ENCODE measurements at regions not wholly inside any gene's neighbourhood (a gene's known extent, or its start where the extent isn't known, plus 50 kb on each side); places are given as distances from the start of the nearest gene placed in this dataset.
"Not testable (repeated sequence)": the region's sequence is repeated elsewhere in the genome, so short reads cannot be mapped to it uniquely, and the experiment has no call there.

DNA sequence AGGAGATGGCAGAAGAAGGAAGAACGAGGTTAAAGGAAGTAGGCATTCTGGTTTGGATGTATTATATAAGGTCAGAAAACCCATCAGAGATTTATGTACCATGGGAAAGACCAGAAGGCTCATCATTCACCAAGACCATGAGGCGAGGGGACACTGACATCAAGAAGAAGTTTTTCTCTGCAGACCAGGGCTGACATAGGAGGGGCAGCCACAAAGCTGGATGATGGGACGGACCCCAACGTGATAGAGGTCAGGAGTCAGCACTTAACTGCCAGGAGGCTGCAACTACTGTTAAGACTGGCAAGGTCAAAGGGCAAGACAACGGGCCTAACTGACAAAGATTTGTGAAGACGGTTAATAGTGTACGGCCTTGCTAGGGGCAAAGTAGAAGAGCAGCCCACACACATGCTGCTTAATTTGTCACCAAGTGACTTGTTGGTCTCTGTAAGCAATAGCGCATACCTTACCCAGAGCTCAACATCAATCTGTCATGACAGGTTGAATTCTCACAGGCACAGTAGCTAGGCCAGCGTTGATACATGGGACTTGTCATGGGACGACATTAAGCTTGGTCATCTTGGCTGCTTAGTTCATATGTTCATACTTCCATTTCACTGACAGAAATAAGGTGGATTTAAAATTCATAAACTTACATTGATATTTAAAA, 579.7 kb upstream of the CDH10 start:
- no peak for DNase-seq (ENCODE audit: low spot score)

DNA sequence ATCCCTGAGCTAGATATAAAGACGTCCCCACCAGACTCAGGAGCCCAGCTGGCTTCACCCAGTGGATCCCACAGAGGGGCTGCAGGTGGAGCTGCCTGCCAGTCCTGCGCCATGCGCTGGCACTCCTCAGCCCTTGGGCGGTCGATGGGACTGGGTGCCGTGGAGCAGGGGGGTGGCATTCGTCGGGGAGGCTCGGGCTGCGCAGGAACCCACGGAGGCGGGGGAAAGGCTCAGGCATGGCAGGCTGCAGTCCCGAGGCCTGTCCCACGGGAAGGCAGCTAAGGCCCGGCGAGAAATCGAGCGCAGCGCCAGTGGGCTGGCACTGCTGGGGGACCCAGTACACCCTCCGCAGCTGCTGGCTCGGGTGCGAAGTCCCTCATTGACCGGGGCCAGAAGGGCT, 555.1 kb upstream of the CDH10 start:
- DNase-seq (ENCODE audit: low spot score): not testable (repeated sequence)

DNA sequence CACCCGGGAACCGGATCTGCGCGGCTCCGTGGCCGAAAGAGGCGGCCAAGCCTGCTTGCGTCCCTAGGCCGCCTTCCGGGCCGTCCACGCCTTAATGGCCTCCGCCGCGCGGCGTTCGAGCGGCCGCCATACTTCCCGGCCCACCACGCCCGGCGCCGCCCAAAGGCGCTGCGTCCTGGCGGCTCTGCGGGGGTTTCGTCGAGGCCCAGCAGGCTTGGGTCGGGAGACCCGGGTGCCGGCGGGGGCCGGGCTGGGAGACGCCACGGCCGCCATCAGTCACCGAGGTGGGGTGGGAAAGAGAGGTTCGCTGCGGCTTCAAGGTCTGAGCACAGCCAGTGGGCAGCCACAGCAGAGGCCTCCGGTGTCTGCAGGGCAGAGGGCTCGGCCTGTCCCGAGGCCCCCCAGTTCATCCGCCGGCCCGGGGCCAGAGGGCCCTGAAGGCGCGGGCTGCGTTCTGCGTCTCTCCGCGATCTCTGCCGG, 545.8 kb upstream of the CDH10 start:
- no peak for DNase-seq (ENCODE audit: low spot score)

DNA sequence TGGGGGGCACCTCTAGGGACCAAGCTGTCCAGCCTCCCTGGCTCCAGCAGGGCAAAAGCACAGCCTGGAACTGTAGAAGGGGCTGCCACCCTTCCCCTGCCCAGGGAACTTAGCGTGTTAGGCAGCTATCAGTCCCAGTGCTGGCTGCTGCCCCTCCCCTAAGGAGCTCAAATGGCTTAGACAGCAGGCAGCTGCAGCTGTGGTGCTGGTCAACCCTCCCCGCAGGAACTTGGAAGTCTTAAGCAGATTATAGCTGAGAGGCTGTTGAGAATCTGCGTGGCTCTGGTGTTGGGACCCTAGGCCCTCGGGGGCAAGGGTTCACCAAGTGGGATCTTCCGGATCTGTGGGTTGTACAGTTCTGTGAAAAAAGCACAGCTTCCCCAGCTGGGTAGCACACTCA, 536.5 kb upstream of the CDH10 start:
- no peak for DNase-seq (ENCODE audit: low spot score)

DNA sequence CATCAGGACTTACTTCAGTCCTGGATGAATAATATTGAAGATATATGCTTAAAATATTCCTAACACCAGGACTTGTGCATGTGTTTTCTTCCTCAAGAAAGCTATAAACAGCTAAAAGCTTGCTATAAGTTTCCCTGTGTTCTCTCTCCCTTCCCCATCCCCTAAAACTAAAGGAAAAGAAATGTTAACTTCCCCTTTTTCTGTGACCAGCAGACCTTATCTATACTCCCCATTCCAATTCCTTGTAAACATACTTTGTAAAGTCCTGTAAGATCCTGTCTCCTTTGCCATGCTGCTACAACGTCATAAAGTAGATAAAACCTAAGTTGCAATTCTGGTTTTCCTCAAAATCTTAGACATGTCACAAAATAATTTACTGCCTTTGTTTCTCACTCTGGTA, 517.8 kb upstream of the CDH10 start:
- DNase-seq (ENCODE audit: low spot score): not testable (repeated sequence)

DNA sequence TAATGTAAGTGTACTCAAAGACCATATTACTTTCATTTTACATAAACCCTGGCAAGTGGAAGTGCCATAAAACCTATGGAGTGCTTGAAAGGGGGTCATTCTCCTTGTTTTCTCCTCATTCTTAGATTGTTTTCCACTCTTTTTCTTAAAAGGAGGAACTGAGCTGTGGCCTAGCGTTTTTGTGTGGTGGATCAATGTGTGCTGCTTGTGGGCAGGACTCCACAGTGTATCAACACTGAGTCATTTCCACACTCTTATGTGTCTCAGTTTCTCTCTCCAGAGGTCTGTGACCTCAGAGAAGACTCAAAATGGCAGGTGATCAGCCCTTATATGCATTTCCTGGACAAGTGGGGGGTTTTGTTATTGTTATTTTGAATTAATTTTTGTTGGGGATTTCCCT, 516.1 kb upstream of the CDH10 start:
- no peak for DNase-seq (ENCODE audit: low spot score)

DNA sequence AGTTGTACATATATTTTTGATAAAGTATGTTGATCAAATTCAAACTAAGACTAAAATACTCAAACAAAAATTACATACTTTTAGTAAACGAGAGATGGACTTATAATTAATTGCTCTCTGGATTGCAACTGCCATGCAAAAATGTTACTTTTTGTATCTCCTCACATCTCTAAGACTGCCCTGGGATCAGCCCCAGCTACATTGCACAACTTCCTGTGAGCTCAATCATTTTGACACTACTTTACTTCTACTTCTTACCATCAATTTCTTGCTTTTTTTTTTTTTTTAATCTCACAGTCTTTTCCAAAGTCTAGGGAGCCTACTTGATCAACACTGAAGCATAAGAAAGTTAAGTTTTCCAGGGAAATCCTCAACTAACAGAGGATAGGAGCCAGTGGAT, 506.0 kb upstream of the CDH10 start:
- DNase-seq (ENCODE audit: low spot score): no peak

DNA sequence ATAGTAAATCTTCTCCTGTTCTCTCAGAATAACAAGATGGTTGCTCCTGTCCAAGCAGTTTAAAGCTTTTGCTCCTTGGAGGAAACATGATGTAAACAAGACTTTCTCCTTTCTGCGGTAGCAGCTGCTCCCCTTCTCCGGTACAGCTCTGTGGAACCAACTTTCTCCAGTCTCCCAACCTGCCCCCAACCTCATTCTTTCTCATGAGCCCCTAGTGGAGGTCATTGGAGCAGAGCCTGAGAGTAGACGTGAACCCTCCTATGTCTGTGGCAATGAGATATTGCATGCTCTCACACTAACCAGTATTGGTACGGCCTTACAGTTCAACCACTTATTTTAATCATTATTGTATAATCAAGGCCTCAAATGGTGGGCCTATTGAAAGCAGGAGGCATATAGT, 483.8 kb upstream of the CDH10 start:
- no peak for DNase-seq (ENCODE audit: low spot score)

DNA sequence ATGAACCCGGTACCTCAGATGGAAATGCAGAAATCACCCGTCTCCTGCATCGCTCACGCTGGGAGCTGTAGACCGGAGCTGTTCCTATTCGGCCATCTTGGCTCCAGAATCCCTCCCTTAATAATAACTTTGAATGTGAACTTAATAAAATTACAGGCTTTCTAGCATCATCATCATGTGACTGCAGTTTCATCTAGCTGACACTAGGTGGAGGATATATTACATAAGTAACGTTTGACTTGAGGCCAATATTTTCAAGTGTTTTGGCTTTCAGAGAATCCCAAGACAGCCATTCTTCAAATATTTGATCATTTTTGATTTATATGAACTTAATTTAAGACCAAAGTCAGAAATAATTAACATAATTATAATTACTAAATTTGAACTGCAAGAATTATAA, 474.9 kb upstream of the CDH10 start:
- peak; percentile 32 for DNase-seq (ENCODE audit: low spot score)

DNA sequence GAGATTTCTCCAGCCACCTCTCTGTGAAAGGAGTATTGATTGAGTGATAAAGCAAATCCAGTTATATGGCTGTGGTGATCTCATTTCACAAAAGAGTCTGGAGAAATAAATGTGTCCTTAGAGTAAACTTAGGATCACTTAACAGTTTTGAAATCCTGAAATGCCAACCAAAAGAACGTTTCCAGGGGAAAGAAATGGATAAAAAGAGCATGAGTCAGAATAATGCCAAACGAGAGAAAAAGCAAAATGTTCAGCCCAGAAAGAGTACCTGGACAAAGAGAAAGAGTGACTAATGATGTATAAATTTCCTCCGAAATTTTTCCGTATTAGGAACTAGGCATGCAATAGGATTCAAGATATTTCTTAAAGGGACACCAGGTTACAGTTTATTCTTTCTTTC, 463.1 kb upstream of the CDH10 start:
- DNase-seq (ENCODE audit: low spot score): no peak

DNA sequence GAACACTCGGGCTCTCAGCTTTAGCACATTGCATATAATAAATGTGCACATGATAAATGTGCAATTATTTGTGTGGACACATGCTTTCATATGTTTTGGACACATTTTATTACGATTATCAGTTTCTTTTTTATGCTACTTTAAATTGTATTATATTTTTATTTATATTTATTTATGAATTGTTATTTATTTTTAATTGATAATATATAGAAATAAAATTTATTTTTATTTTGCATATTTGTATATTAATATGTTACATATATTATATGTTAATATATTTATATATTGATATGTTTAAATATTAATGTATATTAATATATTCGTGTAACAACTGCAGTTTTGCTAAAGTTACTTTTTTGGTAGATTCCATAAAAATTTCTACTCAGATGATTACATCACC, 454.8 kb upstream of the CDH10 start:
- no peak for DNase-seq (ENCODE audit: low spot score)

DNA sequence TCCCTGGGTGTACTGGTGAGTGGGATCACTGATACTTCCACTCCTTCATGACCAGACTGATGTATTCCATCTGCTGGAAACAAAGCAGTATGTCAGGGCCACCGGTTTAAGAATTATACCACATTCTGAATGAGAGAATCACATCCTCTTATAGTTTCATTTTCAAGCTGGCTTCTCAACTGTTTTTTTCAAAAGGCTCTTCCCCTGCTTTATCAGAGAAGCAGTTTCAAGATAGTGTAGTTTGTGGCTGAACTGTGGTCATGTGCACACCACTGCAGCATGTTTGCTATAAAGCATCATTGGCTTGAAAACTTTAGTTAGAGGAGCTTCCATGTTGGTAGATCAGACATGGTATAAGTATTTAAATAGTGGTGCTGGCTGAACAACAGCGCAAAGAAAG, 450.5 kb upstream of the CDH10 start:
- no peak for DNase-seq (ENCODE audit: low spot score)

DNA sequence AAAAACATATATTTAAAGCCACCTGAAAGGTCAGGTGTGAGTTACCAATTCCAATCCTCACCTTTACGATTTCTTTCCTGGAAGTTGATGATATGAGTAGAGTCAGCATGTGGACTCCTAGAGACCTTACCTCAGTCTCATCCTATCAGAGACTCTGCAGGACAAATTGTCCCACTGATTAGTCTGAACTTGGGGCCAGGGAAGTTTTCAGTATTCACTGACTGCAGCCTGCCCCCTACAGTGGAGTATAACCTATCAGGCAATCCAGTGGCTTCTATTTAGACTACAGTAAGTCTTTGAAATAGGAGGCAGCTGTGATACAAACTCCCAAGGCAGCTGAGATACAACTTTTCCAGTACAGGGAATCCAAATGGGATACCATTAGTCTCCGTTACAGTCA, 449.4 kb upstream of the CDH10 start:
- DNase-seq (ENCODE audit: low spot score): no peak

DNA sequence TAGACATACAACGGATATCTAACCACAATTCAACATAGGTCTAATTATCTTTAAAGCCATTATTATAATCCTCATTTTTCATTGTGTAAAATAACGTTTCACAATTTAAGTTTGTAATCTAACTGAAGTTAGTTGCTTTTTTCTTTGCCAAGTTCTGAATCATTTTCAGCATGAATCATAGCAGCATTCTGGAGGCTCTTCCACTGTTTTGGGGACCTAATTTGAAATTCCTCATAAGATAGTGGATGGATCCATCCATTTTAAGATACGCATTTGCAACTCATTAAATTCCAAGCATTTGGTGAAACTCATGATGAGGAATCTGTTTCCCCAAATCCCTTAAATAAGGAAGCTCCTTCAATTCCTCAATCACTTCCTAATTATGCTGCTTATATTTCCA, 447.1 kb upstream of the CDH10 start:
- no peak for DNase-seq (ENCODE audit: low spot score)

DNA sequence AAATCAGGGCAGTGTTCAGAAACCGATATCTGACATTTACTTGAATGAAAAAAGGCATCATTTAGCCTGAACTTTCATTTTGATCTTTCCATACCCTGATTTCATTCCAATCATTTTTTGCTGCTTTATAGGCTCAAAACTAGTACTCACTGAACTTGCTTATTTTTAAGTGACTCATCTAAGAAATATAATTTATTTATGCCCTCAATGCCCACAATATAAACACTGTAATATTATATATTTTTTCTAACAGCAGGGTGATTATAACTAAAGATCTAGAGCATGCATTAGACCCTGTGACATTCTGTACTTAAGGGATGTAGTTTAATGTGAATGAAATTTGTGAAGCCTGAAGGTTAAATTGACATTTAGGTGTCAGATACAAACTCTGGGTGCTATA, 446.1 kb upstream of the CDH10 start:
- no peak for DNase-seq (ENCODE audit: low spot score)

DNA sequence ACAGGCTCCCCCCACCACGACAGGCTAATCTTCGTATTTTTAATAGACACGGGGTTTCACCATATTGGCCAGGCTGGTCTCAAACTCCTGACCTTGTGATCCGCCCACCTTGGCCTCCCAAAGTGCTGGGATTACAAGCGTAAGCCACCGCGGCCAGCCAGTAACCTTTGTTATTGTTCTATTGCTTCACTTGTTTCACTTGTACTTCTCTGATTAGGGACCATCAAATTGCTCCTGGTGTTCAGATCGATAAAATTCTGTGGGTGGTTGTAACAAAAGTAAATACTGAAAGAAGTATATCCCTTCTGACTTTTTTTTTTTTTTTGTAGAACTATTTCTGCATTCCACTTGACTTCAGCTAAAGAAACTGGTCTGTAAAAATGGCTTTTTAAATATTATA, 445.5 kb upstream of the CDH10 start:
- DNase-seq (ENCODE audit: low spot score): no peak

DNA sequence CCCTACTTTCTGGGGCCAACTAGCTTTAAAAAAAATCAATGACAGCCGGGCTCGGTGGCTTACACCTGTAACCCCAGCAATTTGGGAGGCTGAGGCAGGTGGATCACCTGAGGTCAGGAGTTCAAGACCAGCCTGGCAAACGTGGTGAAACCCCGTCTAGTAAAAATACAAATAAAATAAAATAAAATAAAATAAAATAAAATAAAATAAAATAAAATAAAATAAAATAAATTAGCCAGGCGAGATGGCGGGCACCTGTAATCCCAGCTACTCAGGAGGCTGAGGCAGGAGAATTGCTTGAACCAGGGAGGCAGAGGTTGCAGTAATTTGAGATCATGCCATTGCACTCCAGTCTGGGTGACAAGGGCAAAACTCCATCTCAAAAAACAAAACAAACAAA, 443.9 kb upstream of the CDH10 start:
- DNase-seq (ENCODE audit: low spot score): not testable (repeated sequence)

DNA sequence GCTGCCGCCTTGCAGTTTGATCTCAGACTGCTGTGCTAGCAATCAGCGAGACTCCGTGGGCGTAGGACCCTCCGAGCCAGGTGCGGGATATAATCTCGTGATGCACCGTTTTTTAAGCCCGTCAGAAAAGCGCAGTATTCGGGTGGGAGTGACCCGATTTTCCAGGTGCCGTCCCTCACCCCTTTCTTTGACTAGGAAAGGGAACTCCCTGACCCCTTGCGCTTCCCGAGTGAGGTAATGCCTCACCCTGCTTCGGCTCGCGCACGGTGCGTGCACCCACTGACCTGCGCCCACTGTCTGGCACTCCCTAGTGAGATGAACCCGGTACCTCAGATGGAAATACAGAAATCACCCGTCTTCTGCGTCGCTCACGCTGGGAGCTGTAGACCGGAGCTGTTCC, 438.5 kb upstream of the CDH10 start:
- not testable (repeated sequence) for DNase-seq (ENCODE audit: low spot score)

DNA sequence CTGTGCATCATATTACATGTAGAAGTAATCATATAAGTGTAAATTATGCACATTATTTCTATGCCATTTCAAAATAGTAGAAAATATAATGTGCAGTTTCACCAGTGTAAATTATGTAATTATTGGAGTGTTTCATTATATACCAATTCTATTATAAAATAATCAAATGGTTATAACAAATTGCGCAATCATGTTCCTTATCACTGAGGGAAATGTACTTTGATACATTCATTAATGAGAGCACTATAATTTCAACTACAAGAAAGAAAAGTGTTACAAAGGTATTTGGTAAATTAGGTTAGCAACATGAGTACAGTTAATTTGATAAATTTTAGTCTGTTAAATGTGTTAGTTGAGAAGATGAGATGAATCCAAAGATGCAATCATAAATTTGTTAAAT, 421.5 kb upstream of the CDH10 start:
- no peak for DNase-seq (ENCODE audit: low spot score)

DNA sequence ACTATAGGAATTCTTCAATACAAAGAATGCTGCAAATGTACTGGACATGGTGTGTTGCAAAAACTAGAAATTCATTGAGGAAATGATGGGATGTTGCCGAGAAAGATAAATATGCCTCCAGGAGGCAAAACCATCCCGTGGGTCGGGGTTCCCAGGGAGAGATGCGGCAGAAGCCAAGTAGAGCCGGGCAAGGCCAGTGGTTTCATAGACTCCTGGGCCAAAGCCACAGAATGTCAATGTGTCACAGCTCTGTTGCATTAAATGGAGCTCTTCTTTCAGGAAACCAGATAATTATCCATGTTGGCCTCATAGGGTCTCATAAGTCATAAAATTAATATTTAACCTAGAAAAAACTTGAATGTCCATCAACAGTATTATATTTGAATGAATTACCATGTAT, 419.5 kb upstream of the CDH10 start:
- no peak for DNase-seq (ENCODE audit: low spot score)

DNA sequence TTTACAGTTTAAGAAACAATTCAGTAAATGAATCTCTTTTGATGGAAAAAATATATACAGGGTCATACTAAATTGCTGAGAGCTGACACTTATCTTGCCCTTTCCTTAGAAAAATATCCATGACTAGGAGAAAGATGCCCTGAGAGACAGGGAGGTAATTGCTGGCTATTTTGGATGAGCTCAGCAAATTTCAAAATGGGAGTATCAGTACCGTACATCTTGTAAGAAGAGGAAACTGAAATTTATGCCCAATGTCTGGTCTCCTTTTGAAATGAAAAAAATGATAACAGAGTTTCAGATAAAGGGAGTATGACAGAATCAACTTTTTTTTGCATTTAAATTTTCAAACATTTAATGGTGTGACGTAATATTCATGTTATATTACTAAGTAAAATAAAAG, 415.8 kb upstream of the CDH10 start:
- DNase-seq (ENCODE audit: low spot score): no peak

DNA sequence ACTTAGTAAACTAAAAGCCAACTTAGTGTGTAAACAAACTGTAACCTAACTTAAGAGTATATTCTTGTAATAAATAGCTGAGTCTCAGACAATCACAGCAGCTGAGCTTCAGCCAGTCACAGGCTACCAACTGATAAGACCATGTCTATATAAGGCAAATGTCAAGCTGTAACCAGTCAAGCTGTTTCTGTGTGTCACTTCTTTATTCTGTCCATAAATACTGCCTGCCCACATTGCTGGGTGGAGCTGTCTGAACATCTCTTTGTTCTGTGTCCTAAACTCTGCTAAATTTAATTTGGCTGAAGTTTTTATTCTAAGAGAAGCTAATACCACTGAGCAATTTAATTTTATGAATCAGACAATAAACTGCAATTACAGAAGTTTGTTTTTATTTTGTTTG, 412.1 kb upstream of the CDH10 start:
- no peak for DNase-seq (ENCODE audit: low spot score)

DNA sequence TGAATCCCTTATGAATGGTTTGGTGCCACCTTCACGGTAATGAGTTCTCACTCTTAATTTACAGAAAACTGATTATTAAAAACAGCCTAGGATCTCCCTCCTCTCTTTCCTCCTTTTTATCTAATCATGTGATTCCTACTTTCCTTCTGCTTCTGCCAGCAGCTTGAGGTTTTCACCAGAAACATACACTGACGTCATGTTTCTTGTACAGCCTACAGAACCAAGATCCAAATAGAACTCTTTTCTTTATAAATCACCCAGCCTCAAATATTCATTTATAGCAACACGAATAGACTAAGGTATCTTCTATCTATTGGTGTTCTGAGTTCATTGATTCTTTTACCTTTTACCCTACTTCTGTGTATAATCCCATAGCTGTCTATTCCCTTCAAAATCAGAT, 388.9 kb upstream of the CDH10 start:
- no peak for DNase-seq (ENCODE audit: low spot score)

DNA sequence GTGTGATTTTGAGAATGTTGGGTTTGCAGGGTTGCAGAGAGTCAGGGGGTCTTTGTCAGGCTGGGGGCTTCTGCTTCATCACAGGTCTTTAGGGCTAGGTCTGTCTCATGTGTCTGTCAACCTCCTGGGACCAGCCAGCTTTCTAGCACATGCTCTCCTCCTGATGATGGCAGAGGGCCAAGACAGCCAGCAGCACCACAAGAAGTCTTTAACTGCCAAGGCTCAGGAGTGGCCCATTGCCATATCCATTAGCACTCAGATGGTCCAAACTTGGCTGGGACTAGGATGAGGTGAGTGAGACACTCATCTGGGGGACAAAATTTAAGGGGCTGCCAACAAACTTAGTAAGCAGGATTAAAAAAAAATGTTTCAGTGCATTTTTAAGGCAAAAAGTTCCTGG, 384.2 kb upstream of the CDH10 start:
- no peak for DNase-seq (ENCODE audit: low spot score)

Data from HT-29 (cell line).